SK-N-SH (cell line): ENCODE measurements at regions not wholly inside any gene's neighbourhood (a gene's known extent, or its start where the extent isn't known, plus 50 kb on each side); places are given as distances from the start of the nearest gene placed in this dataset.

Source experiments
- EP300 ChIP-seq, 2 experiments: IDR thresholded peaks; 2 replicates each; pipeline versions ENCODE4 v1.4.0 to v1.6.1; 2012; ENCODE audit warnings: borderline replicate concordance in 1 of 2, low read depth in 1 of 2, low read length in 1 of 2
- MXI1 ChIP-seq: IDR thresholded peaks from 2 replicates; pipeline ENCODE4 v1.6.1; 2012; ENCODE audit warnings: mild to moderate bottlenecking, low read depth, low read length, improper control_type of control experiment
- RXRA ChIP-seq: IDR thresholded peaks from 2 replicates; pipeline ENCODE4 v1.4.0; 2012; ENCODE audit warnings: low read depth, mild to moderate bottlenecking, borderline replicate concordance
- SMC3 ChIP-seq: IDR thresholded peaks from 2 replicates; pipeline ENCODE4 v1.6.1; 2012; ENCODE audit warnings: low read depth, low read length, improper control_type of control experiment
- TF ChIP-seq, protein P1 (sequence below): IDR thresholded peaks from 2 replicates; pipeline ENCODE4 v1.4.0; 2012; ENCODE audit warnings: low read depth
- TF ChIP-seq, protein P2 (sequence below): fragments of 200-600 bp; sonication (generic); IDR thresholded peaks from 2 replicates; pipeline ENCODE4 v1.6.1; 2017; ENCODE audit warnings: antibody characterized with exemption, mild to moderate bottlenecking, moderate library complexity

DNA sequence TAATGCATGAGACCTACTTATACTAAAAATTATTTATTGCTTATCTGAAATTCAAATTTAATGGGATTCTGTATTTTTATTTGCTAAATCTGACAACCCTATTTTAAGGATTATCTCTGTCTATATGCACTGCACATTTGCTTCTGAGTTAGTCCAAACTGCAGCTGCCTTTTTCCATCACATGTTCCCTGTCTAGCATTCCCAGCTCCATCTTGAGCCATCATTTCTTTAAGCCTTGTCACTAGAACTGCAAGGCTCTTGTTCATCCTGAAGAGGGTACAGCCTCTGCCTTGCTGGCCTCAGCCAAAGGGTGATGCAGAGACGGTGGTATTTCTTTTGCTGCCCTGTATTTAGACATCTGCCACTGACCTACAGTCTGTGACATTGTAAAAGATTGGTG, 125.8 kb upstream of the STT3B start:
- TF ChIP-seq EP300 (IDR thresholded peaks at IDR 0.05; ENCODE audit: borderline replicate concordance in 1 of 2, low read depth in 1 of 2, low read length in 1 of 2) (no peak), MXI1 (no peak), SMC3 (no peak), RXRA (no peak)
- TF ChIP-seq, protein P1, sequence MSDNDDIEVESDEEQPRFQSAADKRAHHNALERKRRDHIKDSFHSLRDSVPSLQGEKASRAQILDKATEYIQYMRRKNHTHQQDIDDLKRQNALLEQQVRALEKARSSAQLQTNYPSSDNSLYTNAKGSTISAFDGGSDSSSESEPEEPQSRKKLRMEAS = no peak
- TF ChIP-seq, protein P2, sequence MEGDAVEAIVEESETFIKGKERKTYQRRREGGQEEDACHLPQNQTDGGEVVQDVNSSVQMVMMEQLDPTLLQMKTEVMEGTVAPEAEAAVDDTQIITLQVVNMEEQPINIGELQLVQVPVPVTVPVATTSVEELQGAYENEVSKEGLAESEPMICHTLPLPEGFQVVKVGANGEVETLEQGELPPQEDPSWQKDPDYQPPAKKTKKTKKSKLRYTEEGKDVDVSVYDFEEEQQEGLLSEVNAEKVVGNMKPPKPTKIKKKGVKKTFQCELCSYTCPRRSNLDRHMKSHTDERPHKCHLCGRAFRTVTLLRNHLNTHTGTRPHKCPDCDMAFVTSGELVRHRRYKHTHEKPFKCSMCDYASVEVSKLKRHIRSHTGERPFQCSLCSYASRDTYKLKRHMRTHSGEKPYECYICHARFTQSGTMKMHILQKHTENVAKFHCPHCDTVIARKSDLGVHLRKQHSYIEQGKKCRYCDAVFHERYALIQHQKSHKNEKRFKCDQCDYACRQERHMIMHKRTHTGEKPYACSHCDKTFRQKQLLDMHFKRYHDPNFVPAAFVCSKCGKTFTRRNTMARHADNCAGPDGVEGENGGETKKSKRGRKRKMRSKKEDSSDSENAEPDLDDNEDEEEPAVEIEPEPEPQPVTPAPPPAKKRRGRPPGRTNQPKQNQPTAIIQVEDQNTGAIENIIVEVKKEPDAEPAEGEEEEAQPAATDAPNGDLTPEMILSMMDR = no peak
